Thoracic aorta (tissue), 2 donors: ENCODE measurements at regions not wholly inside any gene's neighbourhood (a gene's known extent, or its start where the extent isn't known, plus 50 kb on each side); places are given as distances from the start of the nearest gene placed in this dataset.

Experiments used
- ATAC-seq: fragments of 150-250 bp; one replicate; pipeline ENCODE4 v1.8.0; 2017; ENCODE audit warnings: low read depth; ENCODE audit not compliant: insufficient number of reproducible peaks, low FRiP score
- DNase-seq: peaks from one replicate; pipeline ENCODE4 v3.0.0-alpha.2; 2020; ENCODE audit warnings: low spot score
- H3K27ac ChIP-seq, 2 donors: fragments of 200-600 bp; sonication (generic); 1 replicate in 1 of 2; 2 replicates in 1 of 2; pipeline ENCODE4 v1.5.1; 2016; ENCODE audit warnings: mild to moderate bottlenecking in 2 of 2, moderate library complexity in 2 of 2
- H3K27me3 ChIP-seq: fragments of 200-600 bp; sonication (generic); replicated peaks from 2 replicates; pipeline ENCODE4 v1.6.0; 2016; ENCODE audit warnings: mild to moderate bottlenecking; ENCODE audit not compliant: insufficient read depth
- H3K36me3 ChIP-seq: fragments of 200-600 bp; sonication (generic); one replicate; pipeline ENCODE4 v1.5.1; 2016
- H3K4me1 ChIP-seq, 2 donors: fragments of 200-600 bp; sonication (generic); 1 replicate in 1 of 2; 2 replicates in 1 of 2; pipeline versions ENCODE4 v1.5.1 to v1.6.0; 2016; ENCODE audit warnings: low read depth in 2 of 2, mild to moderate bottlenecking in 1 of 2; ENCODE audit not compliant: control insufficient read depth in 1 of 2
- H3K4me3 ChIP-seq: fragments of 200-600 bp; sonication (generic); 2 replicates; pipeline ENCODE4 v1.5.1; 2016; ENCODE audit warnings: mild to moderate bottlenecking
- H3K9me3 ChIP-seq: fragments of 200-600 bp; sonication (generic); 2 replicates; pipeline ENCODE4 v1.5.1; 2016
- CTCF ChIP-seq: fragments of 200-600 bp; sonication (generic); IDR thresholded peaks from one replicate; pipeline ENCODE4 v1.5.1; 2019; ENCODE audit warnings: antibody characterized with exemption

DNA sequence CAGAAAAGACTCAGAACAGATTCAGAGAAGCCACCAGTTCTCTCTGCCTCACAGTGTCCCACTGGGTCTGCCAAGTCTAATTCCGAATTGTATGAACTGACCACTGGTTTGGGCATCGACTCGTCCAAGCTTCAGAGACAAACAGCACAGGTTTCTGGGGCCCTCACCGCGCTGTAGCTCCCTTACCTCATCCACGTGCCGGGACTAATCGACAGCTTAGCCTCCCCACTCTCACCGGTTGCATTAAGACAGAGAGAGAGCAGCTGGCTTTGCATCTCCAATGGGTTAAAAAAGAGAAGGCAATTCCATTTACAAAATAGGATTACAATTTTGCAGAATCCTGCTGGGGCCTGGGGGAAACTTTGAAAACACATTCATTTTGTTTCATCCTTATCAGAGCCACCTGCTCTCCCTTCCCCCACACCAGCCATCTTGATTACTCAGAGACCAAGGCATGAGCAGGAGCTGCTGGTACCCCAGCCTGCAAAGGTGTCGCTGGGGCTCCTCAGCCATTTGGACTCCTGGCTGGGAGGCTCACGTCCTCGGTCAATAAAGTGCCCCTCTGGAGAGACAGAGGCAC lies 95.3 kb upstream of the RPL38 start:
- Histone ChIP-seq H3K27ac (no peak overlapping the region), H3K27me3 (no peaks in the 10 kb centered on the region), H3K4me3 (no peak overlapping the region), H3K36me3 (no peaks in the 10 kb centered on the region), H3K9me3 (no peaks in the 10 kb centered on the region), H3K4me1 (no peaks in the 10 kb centered on the region)
- TF ChIP-seq CTCF, result no peak
- ATAC-seq, result no peak
- DNase-seq, result no peak

DNA sequence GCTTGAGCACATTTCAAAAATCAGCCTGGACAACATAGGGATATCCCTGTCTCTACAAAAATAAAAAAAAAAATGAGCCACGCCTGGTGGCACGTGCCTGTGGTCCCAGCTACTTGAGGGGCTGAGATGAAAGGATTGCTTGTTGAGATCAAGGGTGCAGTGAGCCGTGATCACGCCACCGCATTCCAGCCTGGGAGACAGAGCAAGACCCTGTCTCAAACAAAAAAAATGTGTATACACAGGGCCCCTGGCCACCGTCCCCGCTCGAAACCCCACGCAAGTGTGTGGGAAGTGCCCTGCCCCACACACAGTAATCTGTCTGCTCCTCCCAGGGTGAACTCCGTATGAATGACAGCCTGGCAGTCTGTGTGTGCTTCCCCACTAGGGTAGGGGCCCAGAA lies 93.0 kb upstream of the RPL38 start:
- H3K4me1 ChIP-seq, result no peaks in the 10 kb centered on the region
- H3K36me3 ChIP-seq, result no peaks in the 10 kb centered on the region
- DNase-seq, result no peak
- no peaks in the 10 kb centered on the region for H3K27me3 ChIP-seq
- H3K9me3 ChIP-seq, result no peaks in the 10 kb centered on the region
- TF ChIP-seq CTCF, result no peak
- no peak overlapping the region for H3K27ac ChIP-seq
- no peak overlapping the region for H3K4me3 ChIP-seq
- ATAC-seq, result no peak

- no peak for TF ChIP-seq CTCF
- no peaks in the 10 kb centered on the region for H3K4me1 ChIP-seq
- ATAC-seq, result no peak
- no peaks in the 10 kb centered on the region for H3K36me3 ChIP-seq
- DNase-seq, result no peak
- no peak overlapping the region for H3K27ac ChIP-seq
- no peaks in the 10 kb centered on the region for H3K9me3 ChIP-seq
- H3K27me3 ChIP-seq, result no peaks in the 10 kb centered on the region
- no peak overlapping the region for H3K4me3 ChIP-seq
These were observed 90.2 kb upstream of the RPL38 start for GRCh38 chr17:74113326-74113725.

DNA sequence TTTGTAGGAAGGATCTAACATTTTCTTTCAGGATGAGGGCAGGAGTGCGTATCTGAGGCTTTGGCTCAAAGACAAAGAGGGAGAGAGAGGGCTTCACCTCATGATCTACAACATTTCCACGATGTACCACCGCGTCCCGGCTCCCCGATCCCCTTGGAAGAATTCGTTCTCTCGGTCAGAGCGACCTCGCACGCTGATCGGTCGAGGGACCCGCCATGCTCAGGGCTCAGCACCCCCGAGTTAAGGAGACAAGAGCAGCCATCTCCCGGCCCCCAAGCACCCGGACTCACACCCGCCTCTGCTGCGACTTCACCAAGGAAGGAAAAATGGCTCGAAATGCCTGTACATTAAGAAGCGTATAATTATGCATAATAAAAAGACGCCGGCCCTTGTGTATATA lies 89.5 kb upstream of the RPL38 start:
- ATAC-seq (no peak), DNase-seq (no peak)
- H3K4me1 ChIP-seq, result no peaks in the 10 kb centered on the region
- no peak overlapping the region for H3K27ac ChIP-seq
- no peaks in the 10 kb centered on the region for H3K9me3 ChIP-seq
- no peaks in the 10 kb centered on the region for H3K36me3 ChIP-seq
- H3K4me3 ChIP-seq, result no peak overlapping the region
- no peak for TF ChIP-seq CTCF
- no peaks in the 10 kb centered on the region for H3K27me3 ChIP-seq

- H3K9me3 ChIP-seq, result no peaks in the 10 kb centered on the region
- H3K4me3 ChIP-seq, result no peak overlapping the region
- no peak overlapping the region for H3K27ac ChIP-seq
- H3K36me3 ChIP-seq, result no peaks in the 10 kb centered on the region
- TF ChIP-seq CTCF, result no peak
- H3K27me3 ChIP-seq, result no peaks in the 10 kb centered on the region
- H3K4me1 ChIP-seq, result no peaks in the 10 kb centered on the region
- DNase-seq (no peak), ATAC-seq (no peak)
These were observed 88.5 kb upstream of the RPL38 start for GRCh38 chr17:74114881-74115470.
